ENCODE measurements at regions not wholly inside any gene's neighbourhood (a gene's known extent, or its start where the extent isn't known, plus 50 kb on each side); places are given as distances from the start of the nearest gene placed in this dataset.

GRCh38 chr13:39123578-39123977 is 85.3 kb downstream of the NHLRC3 start:
- H3K4me1 ChIP-seq (ENCODE audit: control insufficient read depth, extremely low read depth, insufficient read depth, low read length), result no peaks in the 10 kb centered on the region
- H2AFZ ChIP-seq (ENCODE audit: low read length), result no peak overlapping the region
- H3K36me3 ChIP-seq (ENCODE audit: control insufficient read depth, insufficient read depth, low read length), result no peaks in the 10 kb centered on the region
- TF ChIP-seq EZH2 (IDR thresholded peaks at IDR 0.05; ENCODE audit: low read length, missing control alignments) (no peak), CTCF (conservative IDR thresholded peaks at IDR 0.05 in 1 of 2, IDR thresholded peaks at IDR 0.05 in 1 of 2; ENCODE audit: low read depth in 1 of 2, low read length in 2 of 2) (no peak)
- no peak overlapping the region for H3K27ac ChIP-seq (ENCODE audit: insufficient read depth, low read length)
- H3K79me2 ChIP-seq (ENCODE audit: control insufficient read depth, insufficient read depth, low read length), result no peaks in the 10 kb centered on the region
- peaks cover 3% of the 10 kb centered on the region for H3K27me3 ChIP-seq (ENCODE audit: control insufficient read depth, insufficient read depth, low read length)
- no peaks in the 10 kb centered on the region for H4K20me1 ChIP-seq (ENCODE audit: control insufficient read depth, extremely low read depth, insufficient read depth, low read length)
- DNase-seq (ENCODE audit: low read depth in 2 of 2), result no peak
- H3K9me3 ChIP-seq (ENCODE audit: control insufficient read depth, insufficient read depth, low read depth, low read length), result no peaks in the 10 kb centered on the region
- H3K9ac ChIP-seq (ENCODE audit: insufficient read depth, low read length), result no peak overlapping the region
- no peak overlapping the region for H3K4me3 ChIP-seq (replicated peaks in 1 of 4; ENCODE audit: control extremely low read depth in 1 of 4, insufficient read depth in 1 of 4, low read depth in 3 of 4, low read length in 4 of 4)
- H3K4me2 ChIP-seq (ENCODE audit: extremely low read depth, insufficient read depth, low read length), result no peak overlapping the region

- no peaks in the 10 kb centered on the region for H3K4me1 ChIP-seq (ENCODE audit: control insufficient read depth, extremely low read depth, insufficient read depth, low read length)
- H4K20me1 ChIP-seq (ENCODE audit: control insufficient read depth, extremely low read depth, insufficient read depth, low read length), result no peaks in the 10 kb centered on the region
- no peaks in the 10 kb centered on the region for H3K9me3 ChIP-seq (ENCODE audit: control insufficient read depth, insufficient read depth, low read depth, low read length)
- H3K27me3 ChIP-seq (ENCODE audit: control insufficient read depth, insufficient read depth, low read length), result peaks cover 3% of the 10 kb centered on the region
- no peak overlapping the region for H3K4me2 ChIP-seq (ENCODE audit: extremely low read depth, insufficient read depth, low read length)
- DNase-seq (ENCODE audit: low read depth in 2 of 2), result no peak
- H3K79me2 ChIP-seq (ENCODE audit: control insufficient read depth, insufficient read depth, low read length), result no peaks in the 10 kb centered on the region
- H3K4me3 ChIP-seq (replicated peaks in 1 of 4; ENCODE audit: control extremely low read depth in 1 of 4, insufficient read depth in 1 of 4, low read depth in 3 of 4, low read length in 4 of 4), result no peak overlapping the region
- TF ChIP-seq CTCF (conservative IDR thresholded peaks at IDR 0.05 in 1 of 2, IDR thresholded peaks at IDR 0.05 in 1 of 2; ENCODE audit: low read depth in 1 of 2, low read length in 2 of 2), result no peak
- TF ChIP-seq EZH2 (IDR thresholded peaks at IDR 0.05; ENCODE audit: low read length, missing control alignments), result no peak
- no peak overlapping the region for H3K27ac ChIP-seq (ENCODE audit: insufficient read depth, low read length)
- H3K9ac ChIP-seq (ENCODE audit: insufficient read depth, low read length), result no peak overlapping the region
- no peaks in the 10 kb centered on the region for H3K36me3 ChIP-seq (ENCODE audit: control insufficient read depth, insufficient read depth, low read length)
- H2AFZ ChIP-seq (ENCODE audit: low read length), result no peak overlapping the region
These were observed 91.0 kb downstream of the NHLRC3 start for GRCh38 chr13:39129213-39129612.

GRCh38 chr13:39130301-39130700 is 92.0 kb downstream of the NHLRC3 start:
- H3K27ac ChIP-seq (ENCODE audit: insufficient read depth, low read length), result no peak overlapping the region
- no peaks in the 10 kb centered on the region for H4K20me1 ChIP-seq (ENCODE audit: control insufficient read depth, extremely low read depth, insufficient read depth, low read length)
- no peaks in the 10 kb centered on the region for H3K79me2 ChIP-seq (ENCODE audit: control insufficient read depth, insufficient read depth, low read length)
- no peak overlapping the region for H3K9ac ChIP-seq (ENCODE audit: insufficient read depth, low read length)
- H3K4me3 ChIP-seq (replicated peaks in 1 of 4; ENCODE audit: control extremely low read depth in 1 of 4, insufficient read depth in 1 of 4, low read depth in 3 of 4, low read length in 4 of 4), result no peak overlapping the region
- H3K27me3 ChIP-seq (ENCODE audit: control insufficient read depth, insufficient read depth, low read length), result peaks cover 3% of the 10 kb centered on the region
- TF ChIP-seq CTCF (conservative IDR thresholded peaks at IDR 0.05 in 1 of 2, IDR thresholded peaks at IDR 0.05 in 1 of 2; ENCODE audit: low read depth in 1 of 2, low read length in 2 of 2), result no peak
- TF ChIP-seq EZH2 (IDR thresholded peaks at IDR 0.05; ENCODE audit: low read length, missing control alignments), result no peak
- no peak overlapping the region for H2AFZ ChIP-seq (ENCODE audit: low read length)
- H3K4me1 ChIP-seq (ENCODE audit: control insufficient read depth, extremely low read depth, insufficient read depth, low read length), result no peaks in the 10 kb centered on the region
- H3K36me3 ChIP-seq (ENCODE audit: control insufficient read depth, insufficient read depth, low read length), result no peaks in the 10 kb centered on the region
- H3K4me2 ChIP-seq (ENCODE audit: extremely low read depth, insufficient read depth, low read length), result no peak overlapping the region
- DNase-seq (ENCODE audit: low read depth in 2 of 2), result no peak
- no peaks in the 10 kb centered on the region for H3K9me3 ChIP-seq (ENCODE audit: control insufficient read depth, insufficient read depth, low read depth, low read length)
